ENCODE measurements at regions not wholly inside any gene's neighbourhood (a gene's known extent, or its start where the extent isn't known, plus 50 kb on each side); places are given as distances from the start of the nearest gene placed in this dataset.
"Not testable (repeated sequence)": the region's sequence is repeated elsewhere in the genome, so short reads cannot be mapped to it uniquely, and the experiment has no call there.

DNA sequence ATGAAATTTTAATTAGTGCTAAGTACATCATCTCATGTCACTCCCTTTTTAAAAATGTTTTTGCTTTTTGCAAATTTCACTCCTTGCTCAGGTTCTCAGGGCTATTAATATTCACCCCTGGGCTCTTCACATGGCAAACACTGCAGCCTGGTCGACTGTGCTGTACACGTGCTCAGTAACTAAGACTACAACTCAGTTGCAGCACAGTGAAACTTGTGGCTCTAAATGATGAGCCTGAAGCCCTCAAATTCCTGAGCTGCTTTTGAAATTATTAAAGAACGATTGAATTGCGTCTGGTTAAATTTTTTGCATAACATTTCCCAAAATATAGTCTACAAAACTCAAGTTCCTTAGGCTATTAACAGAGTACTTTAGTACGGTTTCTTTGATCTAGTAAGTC, 159.3 kb upstream of the C2CD4B start:
- H3K4me3 ChIP-seq (ENCODE audit: low read length): no peak overlapping the region
- no peaks in the 10 kb centered on the region for H3K27me3 ChIP-seq (ENCODE audit: insufficient read depth, low read length)
- H3K9me3 ChIP-seq (ENCODE audit: low read depth, low read length): no peaks in the 10 kb centered on the region
- no peaks in the 10 kb centered on the region for H3K4me1 ChIP-seq (ENCODE audit: insufficient read depth, low read length)

DNA sequence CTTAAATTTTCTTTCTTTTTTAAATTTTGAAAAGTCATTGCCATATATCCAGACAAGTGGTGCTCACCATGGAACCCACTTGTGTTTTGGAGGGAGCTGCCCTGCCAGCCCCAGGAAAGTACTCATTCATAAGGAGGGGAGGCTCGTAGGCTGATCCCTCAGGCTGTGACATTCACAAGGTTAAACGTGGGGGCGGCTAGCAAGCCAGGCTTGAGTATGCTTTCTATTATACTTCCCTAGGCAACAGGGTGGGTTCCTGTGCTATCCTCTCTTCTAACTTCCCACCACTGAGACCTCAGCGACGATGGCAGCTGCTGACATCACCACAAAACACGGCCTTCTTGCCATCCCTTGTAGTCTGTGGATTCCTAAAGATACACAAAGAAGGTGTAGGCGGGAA, 160.5 kb upstream of the C2CD4B start:
- H3K9me3 ChIP-seq (ENCODE audit: low read depth, low read length): no peaks in the 10 kb centered on the region
- H3K4me1 ChIP-seq (ENCODE audit: insufficient read depth, low read length): no peaks in the 10 kb centered on the region
- no peak overlapping the region for H3K4me3 ChIP-seq (ENCODE audit: low read length)
- no peaks in the 10 kb centered on the region for H3K27me3 ChIP-seq (ENCODE audit: insufficient read depth, low read length)

DNA sequence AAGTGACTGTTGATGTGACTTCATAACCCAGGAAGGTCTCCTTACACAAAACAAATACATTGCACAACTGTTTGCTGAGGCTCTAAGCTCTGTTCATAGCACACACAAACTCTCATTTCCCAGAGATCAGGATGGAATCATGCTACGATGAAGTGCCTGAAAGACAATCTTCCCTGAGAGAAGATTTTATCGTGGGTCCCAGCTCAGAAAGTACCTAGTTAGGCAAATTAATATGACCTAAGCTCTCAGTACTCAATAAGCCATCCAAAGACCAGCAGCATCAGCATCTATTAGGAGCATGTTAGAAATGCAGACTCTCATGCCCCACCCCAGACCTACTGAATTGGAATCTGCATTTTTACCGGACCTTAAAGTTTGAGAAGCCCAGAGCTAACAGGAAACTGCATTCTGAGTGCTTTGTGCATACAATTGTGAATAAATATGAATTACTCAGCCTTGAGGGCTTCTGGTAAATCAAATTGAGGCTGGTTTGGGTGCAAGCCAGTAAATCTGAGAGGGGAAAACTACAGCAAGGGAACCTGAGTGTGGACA, 161.5 kb upstream of the C2CD4B start:
- Histone ChIP-seq H3K27me3 (ENCODE audit: insufficient read depth, low read length) (no peaks in the 10 kb centered on the region), H3K9me3 (ENCODE audit: low read depth, low read length) (no peaks in the 10 kb centered on the region), H3K4me1 (ENCODE audit: insufficient read depth, low read length) (no peaks in the 10 kb centered on the region), H3K4me3 (ENCODE audit: low read length) (no peak overlapping the region)

DNA sequence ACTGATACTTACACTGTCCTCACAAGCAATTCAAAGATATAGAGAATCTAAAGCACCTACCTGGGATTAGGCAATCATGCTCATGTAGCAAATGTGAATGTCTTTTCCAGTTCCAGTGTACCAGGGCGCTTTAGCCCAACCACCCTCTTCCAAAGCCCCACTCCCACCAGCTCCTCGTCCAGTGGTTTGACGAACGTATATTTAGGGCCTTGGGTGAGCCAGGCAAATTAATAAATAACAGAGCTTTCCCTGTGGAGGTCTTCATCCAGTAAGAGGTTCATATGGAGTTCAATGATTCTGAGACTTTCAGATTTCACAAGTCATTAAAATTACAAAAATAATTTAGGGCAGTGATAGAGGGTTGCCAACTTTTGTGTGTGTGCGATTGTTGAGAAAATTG, 162.3 kb upstream of the C2CD4B start:
- Histone ChIP-seq H3K9me3 (ENCODE audit: low read depth, low read length) (no peaks in the 10 kb centered on the region), H3K4me1 (ENCODE audit: insufficient read depth, low read length) (no peaks in the 10 kb centered on the region), H3K4me3 (ENCODE audit: low read length) (no peak overlapping the region), H3K27me3 (ENCODE audit: insufficient read depth, low read length) (no peaks in the 10 kb centered on the region)

DNA sequence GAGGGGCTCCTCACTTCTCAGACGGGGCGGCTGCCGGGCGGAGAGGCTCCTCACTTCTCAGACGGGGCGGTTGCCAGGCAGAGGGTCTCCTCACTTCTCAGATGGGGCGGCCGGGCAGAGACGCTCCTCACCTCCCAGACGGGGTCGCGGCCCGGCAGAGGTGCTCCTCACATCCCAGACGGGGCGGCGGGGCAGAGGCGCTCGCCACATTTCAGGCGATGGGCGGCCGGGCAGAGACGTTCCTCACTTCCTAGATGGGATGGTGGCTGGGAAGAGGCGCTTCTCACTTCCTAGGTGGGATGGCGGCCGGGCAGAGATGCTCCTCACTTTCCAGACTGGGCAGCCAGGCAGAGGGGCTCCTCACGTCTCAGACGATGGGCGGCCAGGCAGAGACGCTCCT, 167.4 kb upstream of the C2CD4B start:
- not testable (repeated sequence) for H3K9me3 ChIP-seq (ENCODE audit: low read depth, low read length); H3K4me3 ChIP-seq (ENCODE audit: low read length); H3K27me3 ChIP-seq (ENCODE audit: insufficient read depth, low read length); H3K4me1 ChIP-seq (ENCODE audit: insufficient read depth, low read length)

DNA sequence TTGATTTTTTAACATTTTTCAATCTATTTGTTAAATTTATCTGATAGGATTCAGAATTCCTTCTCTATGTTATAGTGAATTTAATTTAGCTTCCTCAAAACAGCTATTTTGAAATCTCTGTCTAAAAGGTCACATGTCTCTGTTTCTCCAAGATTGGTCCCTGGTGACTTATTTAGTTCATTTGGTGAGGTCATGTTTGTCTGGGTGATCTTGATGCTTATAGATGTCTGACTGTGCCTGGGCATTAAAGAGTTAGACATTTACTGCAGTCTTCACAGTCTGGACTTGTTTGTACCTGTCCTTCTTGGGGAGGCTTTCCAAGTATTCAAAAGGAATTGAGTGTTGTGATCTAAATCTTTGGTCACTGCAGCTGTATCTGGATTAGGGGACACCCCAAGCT, 169.5 kb upstream of the C2CD4B start:
- Histone ChIP-seq H3K9me3 (ENCODE audit: low read depth, low read length) (no peaks in the 10 kb centered on the region), H3K4me1 (ENCODE audit: insufficient read depth, low read length) (no peaks in the 10 kb centered on the region), H3K27me3 (ENCODE audit: insufficient read depth, low read length) (no peaks in the 10 kb centered on the region), H3K4me3 (ENCODE audit: low read length) (no peak overlapping the region)

DNA sequence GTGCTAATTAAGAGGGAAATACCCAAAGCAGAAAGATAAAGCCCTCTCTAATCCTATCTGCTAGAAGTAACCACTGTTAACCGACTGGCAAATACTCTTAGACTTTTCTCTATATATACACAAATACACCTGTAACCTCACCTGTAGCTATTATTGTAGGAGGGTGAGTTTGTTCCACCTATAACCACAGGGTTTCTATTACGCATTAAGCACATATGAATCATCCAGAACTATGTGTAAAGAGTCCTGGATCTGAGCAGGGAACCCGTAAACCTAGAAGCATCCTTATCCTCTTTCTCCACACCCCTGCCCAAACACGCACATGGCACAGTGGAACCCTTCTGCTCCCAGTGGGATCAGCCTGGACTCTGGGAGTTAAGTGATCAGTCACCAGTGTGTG, 172.8 kb upstream of the C2CD4B start:
- H3K27me3 ChIP-seq (ENCODE audit: insufficient read depth, low read length): no peaks in the 10 kb centered on the region

DNA sequence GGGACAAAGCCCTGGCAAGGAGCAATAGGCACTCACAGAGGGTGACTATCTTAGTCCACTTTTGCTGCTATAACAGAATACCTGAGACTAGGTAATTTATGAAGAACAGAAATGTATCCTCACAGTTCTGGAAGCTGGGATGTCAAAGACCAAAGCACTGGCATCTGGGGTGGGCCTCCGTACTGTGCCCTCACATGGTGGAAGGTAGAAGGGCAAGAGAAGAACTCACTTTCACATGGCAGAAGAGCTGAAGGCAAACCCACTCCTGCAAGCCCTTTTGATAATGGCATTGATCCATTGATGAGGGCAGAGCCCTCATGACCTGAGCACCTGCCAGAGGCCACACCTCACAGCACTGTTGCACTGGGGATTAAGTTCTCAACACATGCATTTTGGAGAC, 173.4 kb upstream of the C2CD4B start:
- H3K4me1 ChIP-seq (ENCODE audit: insufficient read depth, low read length): no peaks in the 10 kb centered on the region
- H3K27me3 ChIP-seq (ENCODE audit: insufficient read depth, low read length): no peaks in the 10 kb centered on the region
- H3K9me3 ChIP-seq (ENCODE audit: low read depth, low read length): no peaks in the 10 kb centered on the region
- no peak overlapping the region for H3K4me3 ChIP-seq (ENCODE audit: low read length)

More for the DNA sequence above, 172.8 kb upstream of the C2CD4B start:
- Histone ChIP-seq H3K9me3 (ENCODE audit: low read depth, low read length) (no peaks in the 10 kb centered on the region), H3K4me1 (ENCODE audit: insufficient read depth, low read length) (no peaks in the 10 kb centered on the region), H3K4me3 (ENCODE audit: low read length) (no peak overlapping the region)

DNA sequence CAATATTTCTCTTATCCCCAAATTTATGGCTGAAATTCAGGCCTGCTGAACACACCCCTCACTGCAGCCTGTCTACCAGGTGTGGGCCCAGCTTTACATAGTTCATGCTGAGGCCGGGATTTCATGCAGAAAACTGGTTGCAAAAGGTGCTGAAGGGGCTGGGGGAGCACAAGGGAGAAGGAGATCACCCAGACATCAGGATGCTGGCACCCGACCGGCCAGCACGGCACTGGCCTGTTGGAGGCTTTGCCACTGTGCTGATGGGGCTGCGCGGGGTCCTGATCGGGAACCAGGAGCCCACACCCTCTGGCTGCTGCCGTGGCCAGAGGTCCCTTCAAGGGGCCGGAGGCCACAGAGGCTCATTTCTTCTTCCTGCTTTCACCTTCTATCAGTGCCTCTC, 177.9 kb upstream of the C2CD4B start:
- Histone ChIP-seq H3K9me3 (ENCODE audit: low read depth, low read length) (no peaks in the 10 kb centered on the region), H3K4me3 (ENCODE audit: low read length) (no peak overlapping the region), H3K27me3 (ENCODE audit: insufficient read depth, low read length) (no peaks in the 10 kb centered on the region), H3K4me1 (ENCODE audit: insufficient read depth, low read length) (no peaks in the 10 kb centered on the region)

DNA sequence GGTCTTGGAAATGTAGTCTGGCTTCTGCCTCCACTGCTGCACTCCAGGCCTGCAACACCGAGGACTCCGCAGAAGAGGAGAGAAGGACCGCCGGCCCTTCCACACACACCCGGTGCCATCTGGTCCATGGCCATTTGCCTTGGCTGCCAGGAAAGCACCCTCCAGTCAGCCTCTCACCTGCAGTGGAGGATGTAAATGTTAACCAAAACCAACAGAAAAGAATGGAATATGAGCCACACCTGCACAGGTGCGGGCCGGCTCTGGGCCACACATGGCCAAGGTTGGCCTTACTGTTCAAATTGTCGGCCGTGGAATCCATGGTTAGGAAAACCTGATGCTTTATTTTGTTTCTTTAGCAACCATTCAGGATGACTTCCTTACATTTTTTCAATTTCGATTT, 178.3 kb upstream of the C2CD4B start:
- Histone ChIP-seq H3K4me3 (ENCODE audit: low read length) (no peak overlapping the region), H3K27me3 (ENCODE audit: insufficient read depth, low read length) (no peaks in the 10 kb centered on the region), H3K4me1 (ENCODE audit: insufficient read depth, low read length) (no peaks in the 10 kb centered on the region), H3K9me3 (ENCODE audit: low read depth, low read length) (no peaks in the 10 kb centered on the region)

DNA sequence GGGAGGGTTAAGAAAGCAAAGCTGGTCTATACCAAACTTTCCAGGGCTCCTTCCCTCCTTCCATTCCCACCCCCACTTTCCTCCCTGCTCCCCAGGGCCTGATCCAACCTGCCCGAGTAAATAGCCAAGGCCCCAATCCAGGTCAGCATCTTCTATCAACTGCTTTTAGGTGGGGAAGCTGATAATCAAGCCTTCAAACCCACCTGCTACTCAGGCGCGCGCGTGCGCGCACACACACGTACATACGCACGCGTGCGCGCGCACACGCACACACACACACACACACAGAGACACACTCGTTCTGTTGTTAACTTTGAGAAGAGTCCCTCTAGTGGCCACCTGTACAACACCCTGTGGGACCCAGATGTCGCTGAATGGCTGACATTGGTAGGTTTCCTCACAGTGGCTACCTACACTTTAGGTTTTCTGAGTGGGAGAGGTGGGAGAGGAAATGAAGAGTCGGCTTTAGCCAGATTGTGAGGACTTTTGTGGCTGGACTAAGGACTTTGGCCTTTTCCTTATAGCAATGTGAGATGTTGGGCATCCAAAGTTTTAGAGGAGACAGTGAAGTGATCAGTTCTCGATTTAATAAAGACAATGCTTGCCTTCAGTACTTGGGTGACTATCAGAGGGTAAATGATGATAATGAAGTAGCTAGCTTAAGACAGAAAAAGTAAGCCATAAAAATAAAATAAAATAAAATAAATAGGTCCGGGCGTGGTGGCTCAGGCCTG, 179.9 kb upstream of the C2CD4B start:
- Histone ChIP-seq H3K27me3 (ENCODE audit: insufficient read depth, low read length) (no peaks in the 10 kb centered on the region), H3K4me1 (ENCODE audit: insufficient read depth, low read length) (no peaks in the 10 kb centered on the region), H3K4me3 (ENCODE audit: low read length) (no peak overlapping the region), H3K9me3 (ENCODE audit: low read depth, low read length) (no peaks in the 10 kb centered on the region)

DNA sequence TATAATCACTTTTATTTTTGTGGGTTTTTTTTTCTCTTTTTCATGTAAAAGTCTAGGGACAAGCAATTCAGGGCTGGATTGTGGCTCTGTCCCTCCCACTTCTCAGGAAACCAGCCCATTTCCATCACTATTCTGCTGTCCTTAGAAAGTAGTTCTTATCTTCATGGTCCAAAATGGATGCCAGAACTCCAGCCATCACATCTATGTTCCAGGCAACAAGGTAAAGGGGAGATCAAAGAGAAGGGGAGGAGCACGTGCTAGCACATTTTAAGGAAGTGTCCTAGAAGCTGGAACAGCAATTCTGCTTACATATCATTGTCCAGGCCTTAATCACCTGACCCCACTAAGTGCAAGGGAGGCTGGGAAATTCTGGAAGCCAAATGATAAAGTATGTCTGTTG, 181.1 kb upstream of the C2CD4B start:
- H3K4me3 ChIP-seq (ENCODE audit: low read length): no peak overlapping the region
- no peaks in the 10 kb centered on the region for H3K9me3 ChIP-seq (ENCODE audit: low read depth, low read length)
- H3K27me3 ChIP-seq (ENCODE audit: insufficient read depth, low read length): no peaks in the 10 kb centered on the region
- no peaks in the 10 kb centered on the region for H3K4me1 ChIP-seq (ENCODE audit: insufficient read depth, low read length)

DNA sequence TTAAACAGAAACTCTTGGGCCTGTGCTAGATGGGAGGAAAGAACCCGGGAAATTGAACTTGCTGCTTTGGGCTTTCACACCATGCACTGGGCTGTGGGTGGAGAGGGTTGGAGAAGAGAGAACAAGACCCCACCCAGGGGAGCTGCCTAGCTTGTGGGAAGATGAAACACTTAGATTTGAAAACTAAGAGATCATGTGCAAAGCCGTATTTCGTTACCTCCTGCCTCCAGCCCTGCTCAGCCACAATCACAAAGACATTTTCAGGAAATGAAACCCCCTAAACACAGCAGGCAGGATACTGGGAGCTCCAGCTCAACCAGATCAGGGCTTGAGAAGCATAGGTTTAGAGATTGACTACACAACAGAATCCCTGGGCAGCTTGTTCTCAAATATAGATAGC, 183.0 kb upstream of the C2CD4B start:
- H3K27me3 ChIP-seq (ENCODE audit: insufficient read depth, low read length): no peaks in the 10 kb centered on the region
- H3K9me3 ChIP-seq (ENCODE audit: low read depth, low read length): no peaks in the 10 kb centered on the region
- H3K4me1 ChIP-seq (ENCODE audit: insufficient read depth, low read length): no peaks in the 10 kb centered on the region
- no peak overlapping the region for H3K4me3 ChIP-seq (ENCODE audit: low read length)

DNA sequence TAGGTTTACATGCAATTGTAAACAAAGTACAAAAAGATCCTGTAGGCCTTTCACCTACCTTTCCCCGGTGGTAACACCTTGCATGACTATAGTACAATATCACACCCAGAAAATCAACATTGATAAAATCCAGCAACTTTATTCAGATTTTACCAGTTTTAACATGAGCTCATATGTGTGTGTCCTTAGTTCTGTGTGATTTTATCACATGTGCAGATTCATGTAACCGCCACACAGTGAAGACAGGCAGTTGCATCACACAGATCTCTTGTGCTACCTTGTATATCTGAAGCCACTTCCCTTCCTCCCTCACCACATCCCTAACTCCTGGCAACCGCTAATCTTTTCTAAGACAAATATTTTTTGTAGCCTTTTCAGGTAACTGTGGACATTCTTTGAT, 183.5 kb upstream of the C2CD4B start:
- Histone ChIP-seq H3K4me1 (ENCODE audit: insufficient read depth, low read length) (no peaks in the 10 kb centered on the region), H3K27me3 (ENCODE audit: insufficient read depth, low read length) (no peaks in the 10 kb centered on the region), H3K4me3 (ENCODE audit: low read length) (no peak overlapping the region), H3K9me3 (ENCODE audit: low read depth, low read length) (no peaks in the 10 kb centered on the region)

DNA sequence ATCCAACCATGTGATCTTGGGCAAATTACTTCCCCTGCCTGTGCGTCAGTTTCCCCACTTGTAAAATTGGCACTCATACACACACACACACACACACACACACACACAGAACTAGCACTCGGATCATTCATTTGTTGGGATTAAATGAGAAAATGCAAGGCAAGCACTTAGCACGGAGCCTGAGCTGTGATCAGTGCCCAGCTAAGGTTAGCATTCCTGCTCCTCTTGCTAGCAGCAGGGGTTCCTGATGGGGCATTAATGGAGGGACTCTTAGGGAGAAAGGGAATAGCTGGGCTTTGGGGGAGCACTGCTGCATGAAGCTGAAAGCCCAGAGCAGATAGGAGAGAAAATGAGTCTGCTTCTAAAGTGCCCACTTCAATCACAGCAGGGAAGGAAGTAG, 187.7 kb upstream of the C2CD4B start:
- Histone ChIP-seq H3K9me3 (ENCODE audit: low read depth, low read length) (no peaks in the 10 kb centered on the region), H3K4me1 (ENCODE audit: insufficient read depth, low read length) (no peaks in the 10 kb centered on the region), H3K27me3 (ENCODE audit: insufficient read depth, low read length) (no peaks in the 10 kb centered on the region), H3K4me3 (ENCODE audit: low read length) (no peak overlapping the region)

DNA sequence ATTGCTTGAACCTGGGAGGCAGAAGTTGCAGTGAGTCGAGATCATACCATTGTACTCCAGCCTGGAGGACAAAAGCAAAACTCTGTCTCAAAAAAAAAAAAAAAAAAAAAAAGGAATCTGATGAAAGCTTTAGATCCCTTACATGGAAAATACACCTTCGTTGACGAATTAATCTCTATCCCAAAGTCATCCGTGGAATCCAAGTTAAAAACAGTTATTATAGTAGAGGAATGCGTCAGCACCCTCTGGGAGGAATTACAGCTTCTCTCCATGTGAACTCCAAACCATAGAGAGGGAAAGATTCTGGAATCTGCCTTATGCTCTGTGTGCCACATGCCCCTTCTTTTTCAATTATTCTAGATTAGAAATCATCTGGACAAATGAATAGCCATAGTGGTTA, 192.3 kb upstream of the C2CD4B start:
- H3K27me3 ChIP-seq (ENCODE audit: insufficient read depth, low read length): no peaks in the 10 kb centered on the region
- no peak overlapping the region for H3K4me3 ChIP-seq (ENCODE audit: low read length)
- no peaks in the 10 kb centered on the region for H3K4me1 ChIP-seq (ENCODE audit: insufficient read depth, low read length)
- H3K9me3 ChIP-seq (ENCODE audit: low read depth, low read length): no peaks in the 10 kb centered on the region

All from mononuclear cell (primary cell).